IMR-90 (cell line): ENCODE measurements at regions not wholly inside any gene's neighbourhood (a gene's known extent, or its start where the extent isn't known, plus 50 kb on each side); places are given as distances from the start of the nearest gene placed in this dataset.

Experiments used
- ATAC-seq: fragments of 200-7000 bp; cut with Tn5 transposase; 2 replicates; pipeline ENCODE4 v1.9.1; 2020; ENCODE audit warnings: low read depth, mild to moderate bottlenecking, moderate library complexity
- BruUV-seq: library from RNA; stranded (reverse); fragments of 400-500 nt; replicated peaks from 2 replicates; lab custom pipeline; 2021; lab: Mats Ljungman, UMichigan
- CTCF ChIA-PET: fragments of 300-600 bp; formaldehyde crosslinking; extraction: SDS; loops from one replicate; lab custom pipeline; 2021; ENCODE audit warnings: antibody characterized with exemption; lab: Yijun Ruan, JAX
- POLR2A ChIA-PET: fragments of 300-600 bp; sonication (Branson Sonifier 250); formaldehyde crosslinking; loops from one replicate; lab custom pipeline; 2022; ENCODE audit warnings: antibody characterized with exemption; ENCODE audit not compliant: unreplicated experiment; lab: Charles Lee
- DNase-seq: peaks from one replicate; pipeline ENCODE4 v3.0.0; 2013
- H2AFZ ChIP-seq: replicated peaks from 2 replicates; pipeline ENCODE3; 2013; ENCODE audit warnings: low read length, mild to moderate bottlenecking; ENCODE audit not compliant: poor library complexity
- H2AK5ac ChIP-seq: 2 replicates; pipeline ENCODE4 v1.6.1; 2013; ENCODE audit warnings: low read depth, low read length, inconsistent platforms
- H2AK9ac ChIP-seq: replicated peaks from 2 replicates; pipeline ENCODE3; 2013; ENCODE audit warnings: mild to moderate bottlenecking, low read depth, low read length, moderate library complexity; ENCODE audit not compliant: poor library complexity
- H2BK120ac ChIP-seq: 2 replicates; pipeline ENCODE4 v1.6.1; 2013; ENCODE audit warnings: low read depth, low read length, inconsistent platforms
- H2BK15ac ChIP-seq: 3 replicates; pipeline ENCODE4 v1.6.1; 2013; ENCODE audit warnings: low read depth, low read length, inconsistent platforms
- H2BK20ac ChIP-seq: 2 replicates; pipeline ENCODE4 v1.6.1; 2013; ENCODE audit warnings: low read depth, mild to moderate bottlenecking, inconsistent platforms, low read length, moderate library complexity
- H2BK5ac ChIP-seq: 2 replicates; pipeline ENCODE4 v1.6.1; 2013; ENCODE audit warnings: mild to moderate bottlenecking, low read depth, low read length, inconsistent platforms; ENCODE audit not compliant: poor library complexity, severe bottlenecking
- H3K14ac ChIP-seq: replicated peaks from 2 replicates; pipeline ENCODE4 v1.6.1; 2013; ENCODE audit warnings: low read depth, low read length, inconsistent platforms
- H3K18ac ChIP-seq: 2 replicates; pipeline ENCODE4 v1.6.1; 2013; ENCODE audit warnings: low read depth, low read length, control low read depth
- H3K23ac ChIP-seq: 2 replicates; pipeline ENCODE4 v1.6.1; 2013; ENCODE audit warnings: low read depth, low read length, inconsistent platforms
- H3K27ac ChIP-seq: 2 replicates; pipeline ENCODE4 v1.5.1; 2013; ENCODE audit warnings: mild to moderate bottlenecking, control low read depth, low read length; ENCODE audit not compliant: insufficient read depth
- H3K27me3 ChIP-seq: 2 replicates; pipeline ENCODE4 v1.6.1; 2013; ENCODE audit warnings: low read length; ENCODE audit not compliant: control insufficient read depth, insufficient read depth
- H3K36me3 ChIP-seq: 2 replicates; pipeline ENCODE4 v1.6.1; 2013; ENCODE audit warnings: low read length, mixed read lengths; ENCODE audit not compliant: control insufficient read depth, insufficient read depth
- H3K4ac ChIP-seq: 2 replicates; pipeline ENCODE4 v1.6.1; 2013; ENCODE audit warnings: low read depth, low read length, inconsistent platforms
- H3K4me1 ChIP-seq: 2 replicates; pipeline ENCODE4 v1.6.1; 2013; ENCODE audit warnings: low read length, mixed read lengths; ENCODE audit not compliant: control insufficient read depth, insufficient read depth
- H3K4me2 ChIP-seq: 2 replicates; pipeline ENCODE4 v1.6.1; 2013; ENCODE audit warnings: low read depth, mild to moderate bottlenecking, control low read depth, low read length, moderate library complexity
- H3K4me3 ChIP-seq: 2 replicates; pipeline ENCODE4 v1.5.1; 2013; ENCODE audit warnings: low read depth, mild to moderate bottlenecking, control low read depth, low read length, moderate library complexity; ENCODE audit not compliant: insufficient read depth
- H3K56ac ChIP-seq: 2 replicates; pipeline ENCODE4 v1.6.1; 2013; ENCODE audit warnings: low read length, inconsistent platforms; ENCODE audit not compliant: insufficient read depth; ENCODE audit errors: extremely low read depth
- H3K79me1 ChIP-seq, 2 experiments: 2 replicates each; pipeline ENCODE4 v1.6.1; 2013; ENCODE audit warnings: low read length in 2 of 2, inconsistent platforms in 1 of 2, low read depth in 1 of 2
- H3K9ac ChIP-seq: 2 replicates; pipeline ENCODE4 v1.6.1; 2013; ENCODE audit warnings: low read depth, low read length, control low read depth
- H3K9me1 ChIP-seq: 2 replicates; pipeline ENCODE4 v1.6.1; 2013; ENCODE audit warnings: low read length, inconsistent platforms; ENCODE audit not compliant: insufficient read depth
- H3K9me3 ChIP-seq: 2 replicates; pipeline ENCODE4 v1.6.1; 2013; ENCODE audit warnings: low read length; ENCODE audit not compliant: control insufficient read depth, insufficient read depth
- H4K20me1 ChIP-seq: 2 replicates; pipeline ENCODE4 v1.6.1; 2013; ENCODE audit warnings: low read length, inconsistent platforms; ENCODE audit not compliant: insufficient read depth
- H4K5ac ChIP-seq: 2 replicates; pipeline ENCODE4 v1.6.1; 2013; ENCODE audit warnings: mild to moderate bottlenecking, low read depth, low read length, control low read depth
- H4K8ac ChIP-seq, 2 experiments: 2 replicates each; pipeline ENCODE4 v1.6.1; 2013; ENCODE audit warnings: low read depth in 2 of 2, low read length in 2 of 2, control low read depth in 1 of 2, inconsistent platforms in 1 of 2
- H4K91ac ChIP-seq: 2 replicates; pipeline ENCODE4 v1.6.1; 2013; ENCODE audit warnings: low read depth, low read length, inconsistent platforms; ENCODE audit not compliant: insufficient read depth
- MAFK ChIP-seq: IDR thresholded peaks from 2 replicates; pipeline ENCODE4 v1.6.1; 2012; ENCODE audit warnings: low read depth, low read length, improper control_type of control experiment
- MXI1 ChIP-seq: IDR thresholded peaks from 2 replicates; pipeline ENCODE4 v1.6.1; 2012; ENCODE audit warnings: low read depth, mild to moderate bottlenecking, low read length, moderate library complexity, borderline replicate concordance
- WGBS, 2 experiments: methylation state at CpG; one replicate each; pipeline versions ENCODE4 v1.1.5 to v1.1.7; 2013; ENCODE audit warnings: missing lambda C conversion rate in 2 of 2; ENCODE audit not compliant: insufficient read length in 1 of 2; ENCODE audit errors: extremely low coverage in 2 of 2; 5-methylcytosine and 5-hydroxymethylcytosine counted together
- dilution Hi-C: fragments of 300-500 bp; cut with HindIII; formaldehyde crosslinking; loops from one replicate; pipeline ENCODE4 v1.14.3; 2018; ENCODE audit warnings: low sequenced_read_pairs; ENCODE audit not compliant: unreplicated experiment
- in situ Hi-C: fragments of 300-500 bp; cut with MboI; formaldehyde crosslinking; loops from 3 replicates; pipeline ENCODE4 v1.14.3; 2019; ENCODE audit warnings: low sequenced_read_pairs, inconsistent platforms, mixed read lengths
- intact Hi-C: fragments of 100-400 bp; cut with micrococcal nuclease; formaldehyde crosslinking; loops from 2 replicates; pipeline ENCODE4 v1.10.0; 2022
- TF ChIP-seq, protein P1 (sequence below): conservative IDR thresholded peaks from 2 replicates; pipeline ENCODE4 v1.5.1; 2012; ENCODE audit warnings: mild to moderate bottlenecking, low read depth, low read length, improper control_type of control experiment

DNA sequence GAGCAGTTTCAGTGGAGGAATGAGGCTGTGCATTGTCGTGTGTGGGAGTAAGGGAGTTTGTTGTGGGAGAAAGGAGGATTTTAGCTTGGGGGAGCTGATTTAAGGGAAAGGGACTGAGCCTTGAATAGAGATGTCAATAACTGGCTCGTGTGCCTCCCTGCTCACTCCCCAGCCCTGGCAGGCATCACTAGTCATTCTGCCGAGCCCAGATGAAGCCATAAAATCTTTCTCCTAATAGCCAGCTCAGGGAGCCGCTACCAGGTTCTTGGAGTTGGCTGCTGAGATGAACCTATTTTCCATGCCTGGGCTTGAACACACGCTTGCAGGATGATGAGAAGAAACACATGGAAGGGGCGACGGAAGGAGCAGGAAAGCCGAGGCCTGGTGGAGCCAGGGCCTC, 65.0 kb upstream of the POU3F1 start:
- H4K8ac ChIP-seq: no peak overlapping the region
- no peak for DNase-seq
- no peak overlapping the region for H2BK15ac ChIP-seq
- no peak overlapping the region for H3K9ac ChIP-seq
- intact Hi-C loops (no loop called here), in situ Hi-C loops (no loop called here), dilution Hi-C loops (no loop called here)
- no peak overlapping the region for H3K23ac ChIP-seq
- H4K5ac ChIP-seq: no peak overlapping the region
- H3K9me1 ChIP-seq: no peaks in the 10 kb centered on the region
- no peaks in the 10 kb centered on the region for H4K20me1 ChIP-seq
- no peak overlapping the region for H3K4me2 ChIP-seq
- no peak overlapping the region for H2AFZ ChIP-seq
- H2BK120ac ChIP-seq: no peak overlapping the region
- ChIA-PET CTCF (no interaction called here), POLR2A (no interaction called here)
- no peak overlapping the region for H3K27ac ChIP-seq
- H2BK5ac ChIP-seq: no peak overlapping the region
- H3K56ac ChIP-seq: no peak overlapping the region
- H2AK5ac ChIP-seq: no peak overlapping the region
- no peak overlapping the region for H3K4ac ChIP-seq
- no peak for TF ChIP-seq MAFK
- TF ChIP-seq, protein P1, sequence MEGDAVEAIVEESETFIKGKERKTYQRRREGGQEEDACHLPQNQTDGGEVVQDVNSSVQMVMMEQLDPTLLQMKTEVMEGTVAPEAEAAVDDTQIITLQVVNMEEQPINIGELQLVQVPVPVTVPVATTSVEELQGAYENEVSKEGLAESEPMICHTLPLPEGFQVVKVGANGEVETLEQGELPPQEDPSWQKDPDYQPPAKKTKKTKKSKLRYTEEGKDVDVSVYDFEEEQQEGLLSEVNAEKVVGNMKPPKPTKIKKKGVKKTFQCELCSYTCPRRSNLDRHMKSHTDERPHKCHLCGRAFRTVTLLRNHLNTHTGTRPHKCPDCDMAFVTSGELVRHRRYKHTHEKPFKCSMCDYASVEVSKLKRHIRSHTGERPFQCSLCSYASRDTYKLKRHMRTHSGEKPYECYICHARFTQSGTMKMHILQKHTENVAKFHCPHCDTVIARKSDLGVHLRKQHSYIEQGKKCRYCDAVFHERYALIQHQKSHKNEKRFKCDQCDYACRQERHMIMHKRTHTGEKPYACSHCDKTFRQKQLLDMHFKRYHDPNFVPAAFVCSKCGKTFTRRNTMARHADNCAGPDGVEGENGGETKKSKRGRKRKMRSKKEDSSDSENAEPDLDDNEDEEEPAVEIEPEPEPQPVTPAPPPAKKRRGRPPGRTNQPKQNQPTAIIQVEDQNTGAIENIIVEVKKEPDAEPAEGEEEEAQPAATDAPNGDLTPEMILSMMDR: no peak
- no peak for TF ChIP-seq MXI1
- ATAC-seq: no peak
- no peaks in the 10 kb centered on the region for H3K4me1 ChIP-seq
- no peak overlapping the region for H2AK9ac ChIP-seq
- 67 to 100% methylated on average over 1 to 3 of the region's 8 CpGs for WGBS, 2 experiments
- no peaks in the 10 kb centered on the region for H3K9me3 ChIP-seq
- H3K4me3 ChIP-seq: no peak overlapping the region
- H3K36me3 ChIP-seq: no peaks in the 10 kb centered on the region
- no peak overlapping the region for H3K14ac ChIP-seq
- no peaks in the 10 kb centered on the region for H3K79me1 ChIP-seq
- H2BK20ac ChIP-seq: no peak overlapping the region
- no TSS peak for BruUV-seq
- H4K91ac ChIP-seq: no peak overlapping the region
- peaks cover 4% of the 10 kb centered on the region; the same call in 1 of the 2 replicates for H3K27me3 ChIP-seq
- H3K18ac ChIP-seq: no peak overlapping the region
